Stimulated activated CD4-positive, alpha-beta T cell treated with anti-CD3 and anti-CD28 coated beads, Interleukin-2, amount 100 ng/mL, for 24 hours (primary cell): ENCODE measurements at regions not wholly inside any gene's neighbourhood (a gene's known extent, or its start where the extent isn't known, plus 50 kb on each side); places are given as distances from the start of the nearest gene placed in this dataset.

ENCODE experiments used
- DNase-seq, 2 donors: peaks; one replicate each; pipeline ENCODE4 v3.0.0-alpha.2; 2020

GRCh38 chr2:228860601-228861285 is 410.3 kb downstream of the PID1 start:
- DNase-seq = no peak

- DNase-seq = no peak
Observed at GRCh38 chr2:228853151-228853550, 417.9 kb downstream of the PID1 start.

DNA sequence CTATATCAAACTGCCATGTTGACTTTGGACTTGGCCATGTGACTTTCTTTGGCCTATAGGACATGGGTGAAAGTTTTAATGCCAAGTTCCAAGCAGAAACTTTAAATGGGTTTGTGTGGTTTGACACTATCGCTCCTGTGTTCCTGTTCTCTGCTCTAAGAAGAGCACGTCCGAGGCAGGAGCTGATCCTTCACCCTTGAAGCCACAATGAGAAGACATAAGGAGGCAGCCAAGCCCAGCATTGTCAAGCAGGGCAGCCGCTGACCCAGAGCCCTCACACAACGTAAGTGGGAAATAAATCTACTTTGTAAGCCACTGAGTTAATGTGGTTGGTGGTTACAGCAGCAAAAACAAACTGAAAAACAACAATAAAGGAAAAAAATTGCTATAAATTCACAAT is 422.4 kb downstream of the PID1 start:
- DNase-seq = no peak

DNA sequence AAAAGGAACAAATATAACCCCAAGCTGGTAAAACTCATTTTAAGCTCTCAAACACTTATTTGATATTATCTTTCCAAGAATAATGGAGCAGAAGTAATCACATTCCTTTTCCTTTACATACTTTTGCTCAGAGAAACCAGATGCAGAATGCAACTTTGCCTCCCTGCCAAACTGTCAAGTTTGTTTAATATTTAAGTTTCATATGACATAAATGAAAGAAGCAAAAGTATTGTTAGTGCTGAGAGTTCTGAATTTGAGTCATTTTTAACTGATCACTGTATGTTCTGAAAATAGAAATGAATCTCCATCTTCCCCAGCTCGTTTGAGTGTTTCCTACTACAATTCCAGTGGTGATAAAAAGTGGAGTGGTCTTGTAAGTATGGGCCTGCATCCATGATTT is 423.4 kb downstream of the PID1 start:
- no peak for DNase-seq

DNA sequence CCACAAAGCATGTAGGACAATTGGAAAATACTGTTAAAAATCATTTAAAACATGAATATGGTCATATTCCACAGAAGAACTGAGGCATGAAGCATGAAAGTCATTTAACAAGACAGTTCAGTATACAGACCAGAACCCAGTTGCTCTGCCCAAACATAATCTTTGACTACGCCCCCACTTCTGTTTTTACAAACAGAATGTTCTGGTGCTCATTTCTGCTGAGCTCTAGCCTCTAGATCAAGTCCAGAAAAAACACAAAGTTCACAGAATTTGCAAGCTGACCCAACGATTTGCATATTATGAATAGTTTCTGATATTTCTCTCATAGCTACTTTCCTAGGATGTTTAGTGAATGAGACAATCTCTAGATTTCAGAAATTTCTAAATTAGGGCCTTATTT is 424.9 kb downstream of the PID1 start:
- no peak for DNase-seq

- no peak for DNase-seq
Observed at GRCh38 chr2:228845162-228845925, 425.7 kb downstream of the PID1 start.

GRCh38 chr2:228841877-228842276 is 429.2 kb downstream of the PID1 start:
- DNase-seq = no peak

- no peak for DNase-seq
Observed at GRCh38 chr2:228841475-228841874, 429.6 kb downstream of the PID1 start.

- DNase-seq = no peak
Observed at GRCh38 chr2:228840743-228841114, 430.4 kb downstream of the PID1 start.

- no peak for DNase-seq
Observed at GRCh38 chr2:228840113-228840742, 430.9 kb downstream of the PID1 start.

DNA sequence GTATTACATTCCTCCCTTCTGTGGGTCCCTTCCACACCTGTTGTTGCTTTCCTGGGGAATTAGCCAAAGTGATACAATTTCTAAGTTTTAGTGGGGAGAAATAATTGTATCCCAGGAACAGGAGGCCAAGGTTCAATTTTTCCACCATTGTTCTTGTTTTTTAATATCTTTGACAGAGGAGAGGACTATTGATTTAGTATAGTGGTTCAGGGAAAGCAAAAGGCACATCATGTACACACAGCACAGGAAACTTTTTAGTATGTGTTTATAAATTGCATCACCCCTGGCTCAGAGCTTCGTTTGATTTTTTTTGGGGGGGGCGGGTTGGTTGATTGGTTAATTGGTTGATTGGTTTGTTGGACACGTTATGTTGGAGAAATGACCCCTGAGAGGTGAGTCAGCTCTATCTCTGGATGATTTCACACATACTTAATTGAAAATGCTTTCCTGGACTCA is 431.6 kb downstream of the PID1 start:
- DNase-seq = no peak

DNA sequence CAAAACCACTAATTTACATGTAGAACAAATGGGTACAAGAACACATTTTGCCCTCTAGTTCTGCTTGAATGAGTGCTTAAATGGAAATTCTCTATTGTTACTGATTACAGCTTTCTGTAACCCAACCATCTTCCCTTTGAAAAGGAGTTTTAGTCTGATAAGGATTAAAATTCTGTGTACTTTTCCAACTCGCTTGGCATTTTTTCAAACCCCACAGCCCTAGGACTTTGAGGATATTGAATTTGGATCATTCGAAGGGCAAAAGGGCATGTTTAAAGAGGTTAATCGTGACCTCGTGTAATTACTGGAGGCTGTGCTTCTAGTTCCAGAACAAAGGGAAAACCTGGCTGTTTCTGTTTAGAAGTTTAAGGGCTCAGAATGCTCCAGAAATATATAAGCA is 432.3 kb downstream of the PID1 start:
- DNase-seq = no peak

DNA sequence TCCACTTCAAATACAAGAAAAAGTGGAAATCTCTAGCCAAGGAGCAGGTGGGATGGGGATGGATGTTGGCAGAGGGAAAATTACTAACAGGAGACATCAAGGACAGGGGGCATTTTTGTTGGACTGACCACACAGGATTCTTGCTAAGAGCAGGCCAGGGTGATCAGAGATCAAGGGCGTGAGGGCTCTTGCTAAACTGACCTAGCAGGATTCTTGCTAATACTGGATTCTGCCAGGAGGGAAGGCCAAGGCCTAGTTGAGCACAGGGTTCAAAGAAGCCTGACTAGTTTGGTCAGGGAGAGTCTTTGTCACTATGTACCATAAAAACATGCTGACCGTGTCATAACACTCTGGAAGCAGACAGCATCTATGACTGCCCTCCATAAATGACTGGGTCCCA is 442.7 kb downstream of the PID1 start:
- no peak for DNase-seq

DNA sequence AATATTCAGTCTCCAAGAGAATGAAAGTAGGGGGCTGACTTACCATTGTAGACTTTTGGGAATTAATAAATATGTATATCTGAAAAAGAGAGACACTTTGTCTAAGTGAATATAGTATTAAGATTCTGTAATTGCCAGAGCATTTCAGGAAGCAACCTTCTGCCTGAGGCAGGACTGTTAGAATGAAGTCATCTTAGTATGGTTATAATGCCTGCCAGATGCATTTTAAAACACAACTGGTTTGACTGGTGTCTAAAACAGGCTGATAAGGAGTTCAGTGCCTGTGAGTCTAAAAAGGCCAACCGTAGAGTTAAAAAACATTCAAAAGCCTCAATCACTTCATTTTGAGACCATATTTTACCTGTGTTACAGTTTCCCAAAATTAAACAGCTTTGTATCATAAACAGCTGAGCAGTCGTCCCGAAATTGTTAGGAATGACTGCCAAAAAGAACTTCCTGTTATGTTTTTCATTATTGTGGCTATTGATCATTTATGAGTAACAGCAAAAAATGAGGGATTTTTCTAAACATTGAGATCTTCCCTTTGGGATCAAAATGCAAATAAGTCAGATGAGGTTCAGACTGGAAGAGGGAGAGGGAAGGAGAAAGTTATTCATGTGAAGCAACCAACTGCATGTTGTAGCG is 443.9 kb downstream of the PID1 start:
- no peak for DNase-seq

- no peak for DNase-seq
Observed at GRCh38 chr2:228819701-228820100, 451.4 kb downstream of the PID1 start.

GRCh38 chr2:228802181-228803071 is 468.7 kb downstream of the PID1 start:
- DNase-seq = no peak

- no peak for DNase-seq
Observed at GRCh38 chr2:228801451-228801850, 469.6 kb downstream of the PID1 start.

DNA sequence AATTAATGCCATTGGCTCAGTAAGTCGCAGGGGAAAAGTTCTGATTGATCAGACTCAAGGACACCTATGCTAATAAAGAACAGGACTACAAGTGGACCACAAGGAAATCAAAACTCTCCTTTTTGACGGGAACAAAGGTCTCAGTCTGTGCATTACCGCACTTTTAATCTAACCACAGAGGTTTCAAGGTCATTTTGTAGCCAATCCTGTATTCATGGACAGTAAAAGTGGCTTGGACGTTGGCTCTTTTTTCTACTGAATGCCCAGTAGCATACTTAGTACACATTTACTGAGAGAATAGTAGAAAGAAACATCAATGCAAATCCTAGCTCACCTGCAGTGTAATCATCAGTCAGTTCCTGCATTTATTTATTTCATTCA is 471.9 kb downstream of the PID1 start:
- DNase-seq = no peak

DNA sequence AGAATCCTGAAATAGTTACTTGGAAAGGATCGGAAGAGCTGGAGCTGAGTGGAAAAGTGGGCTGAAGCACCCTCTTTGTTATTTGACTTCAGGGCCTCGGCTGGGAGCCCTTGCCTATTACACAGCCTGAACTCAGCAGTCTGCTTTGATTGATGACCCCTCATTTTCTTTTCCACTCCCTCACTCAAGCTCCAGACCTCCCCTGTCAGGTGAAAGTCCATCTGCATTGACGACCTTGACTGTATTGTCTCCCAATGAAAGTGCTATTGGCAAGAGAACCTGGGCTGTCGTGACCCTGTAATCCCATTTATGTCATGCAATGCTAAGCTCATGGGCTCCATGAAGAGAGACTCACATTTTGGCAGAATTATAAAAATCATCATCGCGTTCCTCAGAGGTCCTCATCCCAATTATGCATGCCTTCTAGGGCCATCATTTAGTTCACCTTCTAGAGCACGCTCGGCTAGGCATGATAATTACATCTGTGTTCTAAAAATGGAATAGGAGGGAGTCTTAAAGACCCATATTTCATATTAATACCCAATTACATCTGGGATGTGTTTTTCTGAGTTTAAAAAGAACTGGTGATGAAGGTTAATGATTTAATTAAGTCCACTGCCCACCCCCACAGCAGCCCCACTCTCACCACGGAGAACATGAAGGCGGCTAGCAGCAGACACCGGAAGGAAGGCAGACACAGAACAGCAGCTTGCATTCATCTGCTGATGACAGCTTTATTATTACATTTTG is 472.5 kb downstream of the PID1 start:
- no peak for DNase-seq

- no peak for DNase-seq
Observed at GRCh38 chr2:228796386-228796785, 474.7 kb downstream of the PID1 start.

GRCh38 chr2:228793116-228793515 is 478.0 kb downstream of the PID1 start:
- no peak for DNase-seq

- no peak for DNase-seq
Observed at GRCh38 chr2:228786901-228787300, 484.2 kb downstream of the PID1 start.
